HG03342 (cell line): ENCODE measurements at regions not wholly inside any gene's neighbourhood (a gene's known extent, or its start where the extent isn't known, plus 50 kb on each side); places are given as distances from the start of the nearest gene placed in this dataset.

Experiments
- ATAC-seq: cut with Tn5 transposase; IDR thresholded peaks from one replicate; pipeline ENCODE4 v1.9.1; 2021; ENCODE audit warnings: mild to moderate bottlenecking, moderate library complexity; ENCODE audit not compliant: unreplicated experiment

GRCh38 chr10:129161150-129161549 lies 305.9 kb upstream of the MGMT start:
- no peak for ATAC-seq

GRCh38 chr10:129163531-129163930 lies 303.5 kb upstream of the MGMT start:
- no peak for ATAC-seq

GRCh38 chr10:129165076-129165720 lies 301.8 kb upstream of the MGMT start:
- ATAC-seq, result no peak

GRCh38 chr10:129165770-129166169 lies 301.3 kb upstream of the MGMT start:
- no peak for ATAC-seq

- ATAC-seq, result no peak
Measured at GRCh38 chr10:129168660-129169059, 298.4 kb upstream of the MGMT start.

GRCh38 chr10:129169115-129169514 lies 297.9 kb upstream of the MGMT start:
- no peak for ATAC-seq

GRCh38 chr10:129170812-129171211 lies 296.2 kb upstream of the MGMT start:
- no peak for ATAC-seq

- ATAC-seq, result no peak
Measured at GRCh38 chr10:129171812-129172211, 295.2 kb upstream of the MGMT start.

- ATAC-seq, result no peak
Measured at GRCh38 chr10:129174232-129175014, 292.6 kb upstream of the MGMT start.

- no peak for ATAC-seq
Measured at GRCh38 chr10:129179245-129179971, 287.6 kb upstream of the MGMT start.

- ATAC-seq, result no peak
Measured at GRCh38 chr10:129179972-129180678, 286.9 kb upstream of the MGMT start.

GRCh38 chr10:129184196-129184595 lies 282.8 kb upstream of the MGMT start:
- ATAC-seq, result no peak

GRCh38 chr10:129187331-129187730 lies 279.7 kb upstream of the MGMT start:
- ATAC-seq, result no peak

- ATAC-seq, result no peak
Measured at GRCh38 chr10:129191797-129192196, 275.2 kb upstream of the MGMT start.

GRCh38 chr10:129192344-129193128 lies 274.5 kb upstream of the MGMT start:
- ATAC-seq, result no peak

GRCh38 chr10:129193148-129193547 lies 273.9 kb upstream of the MGMT start:
- no peak for ATAC-seq

- no peak for ATAC-seq
Measured at GRCh38 chr10:129194181-129194870, 272.7 kb upstream of the MGMT start.

- ATAC-seq, result no peak
Measured at GRCh38 chr10:129199826-129200225, 267.2 kb upstream of the MGMT start.

- ATAC-seq, result no peak
Measured at GRCh38 chr10:129203819-129204218, 263.2 kb upstream of the MGMT start.

- no peak for ATAC-seq
Measured at GRCh38 chr10:129207297-129207696, 259.7 kb upstream of the MGMT start.
